K562 (cell line): ENCODE measurements at regions not wholly inside any gene's neighbourhood (a gene's known extent, or its start where the extent isn't known, plus 50 kb on each side); places are given as distances from the start of the nearest gene placed in this dataset.

Source experiments
- ATAC-seq: fragments of 200-7000 bp; cut with Tn5 transposase; 3 replicates; pipeline ENCODE4 v1.9.1; 2020; ENCODE audit warnings: moderate library complexity
- BruUV-seq: library from RNA; stranded (reverse); fragments of 400-500 nt; replicated peaks from 2 replicates; lab custom pipeline; 2021; lab: Mats Ljungman, UMichigan
- CTCF ChIA-PET: fragments of 300-600 bp; formaldehyde crosslinking; extraction: SDS; loops from one replicate; lab custom pipeline; 2021; ENCODE audit warnings: low intra/inter-chr PET ratio; lab: Yijun Ruan, JAX
- POLR2A ChIA-PET: fragments of 300-600, 350-650 bp; sonication (Branson Sonifier 250); formaldehyde crosslinking; extraction: SDS; loops from one replicate; lab custom pipeline; 2021; ENCODE audit warnings: antibody characterized with exemption, inconsistent platforms; lab: Yijun Ruan, JAX
- DNase-seq, 4 experiments: peaks; one replicate each; pipeline versions ENCODE4 v3.0.0 to v3.0.0-alpha.2; 2011 to 2018; ENCODE audit warnings: low spot score in 3 of 4, mixed read lengths in 3 of 4; ENCODE audit errors: extremely low read depth in 1 of 4
- FAIRE-seq: peaks from 2 replicates; lab custom pipeline; 2011; peaks lifted over from hg19 to GRCh38; lab: Jason Lieb, UNC
- H2AFZ ChIP-seq: 2 replicates; pipeline ENCODE4 v1.6.0; 2011; ENCODE audit warnings: low read depth, low read length, control low read depth, inconsistent platforms
- H3K27ac ChIP-seq: fragments of 200-600 bp; 3 replicates; pipeline ENCODE4 v1.8.0; 2011; ENCODE audit warnings: low read depth, mild to moderate bottlenecking, control low read depth, inconsistent platforms, low read length, moderate library complexity, mixed read lengths; ENCODE audit errors: extremely low read depth
- H3K27me3 ChIP-seq, 2 experiments: fragments of 300-600 bp in 1 of 2; 2 replicates in 1 of 2; 3 replicates in 1 of 2; pipeline versions ENCODE4 v1.6.0 to v1.8.0; 2011; ENCODE audit warnings: inconsistent platforms in 2 of 2, low read length in 2 of 2, mild to moderate bottlenecking in 1 of 2, mixed read lengths in 1 of 2, moderate library complexity in 1 of 2; ENCODE audit not compliant: control insufficient read depth in 2 of 2, insufficient read depth in 2 of 2
- H3K36me3 ChIP-seq: fragments of 300-600 bp; 3 replicates; pipeline ENCODE4 v1.8.0; 2011; ENCODE audit warnings: mild to moderate bottlenecking, low read length, inconsistent platforms; ENCODE audit not compliant: control insufficient read depth, insufficient read depth
- H3K4me1 ChIP-seq, 2 experiments: fragments of 200-600 bp in 1 of 2; replicated peaks in 1 of 2; 2 replicates in 1 of 2; 3 replicates in 1 of 2; pipeline versions ENCODE4 v1.5.1 to v1.8.0; 2011; ENCODE audit warnings: inconsistent platforms in 2 of 2, low read length in 2 of 2, mild to moderate bottlenecking in 1 of 2, mixed read lengths in 1 of 2, moderate library complexity in 1 of 2; ENCODE audit not compliant: control insufficient read depth in 2 of 2, insufficient read depth in 2 of 2
- H3K4me2 ChIP-seq: 2 replicates; pipeline ENCODE4 v1.6.1; 2011; ENCODE audit warnings: low read length, control low read depth, inconsistent platforms, mixed read lengths; ENCODE audit not compliant: insufficient read depth
- H3K4me3 ChIP-seq: fragments of 200-600 bp; sonication (generic), shearing (Covaris generic); 2 replicates; pipeline ENCODE4 v1.5.1; 2016; ENCODE audit warnings: control low read depth, inconsistent platforms
- H3K79me2 ChIP-seq: fragments of 200-600 bp; 3 replicates; pipeline ENCODE4 v1.8.0; 2011; ENCODE audit warnings: low read length, inconsistent platforms; ENCODE audit not compliant: control insufficient read depth, insufficient read depth
- H3K9ac ChIP-seq, 2 experiments: 2 replicates each; pipeline versions ENCODE4 v1.6.0 to v1.6.1; 2011; ENCODE audit warnings: low read depth in 2 of 2, low read length in 2 of 2, control low read depth in 1 of 2, inconsistent platforms in 1 of 2, mild to moderate bottlenecking in 1 of 2, mixed read lengths in 1 of 2; ENCODE audit not compliant: insufficient read depth in 1 of 2
- H3K9me1 ChIP-seq: one replicate; pipeline ENCODE4 v1.6.0; 2011; ENCODE audit warnings: inconsistent platforms, mild to moderate bottlenecking, low read length, moderate library complexity; ENCODE audit not compliant: control insufficient read depth, insufficient read depth
- H3K9me3 ChIP-seq: replicated peaks from 2 replicates; pipeline ENCODE4 v1.5.1; 2011; ENCODE audit warnings: low read depth, low read length, inconsistent platforms; ENCODE audit not compliant: control insufficient read depth, insufficient read depth
- H4K20me1 ChIP-seq: replicated peaks from 2 replicates; pipeline ENCODE4 v1.6.1; 2011; ENCODE audit warnings: low read length, inconsistent platforms, mixed read lengths; ENCODE audit not compliant: control insufficient read depth, insufficient read depth
- BHLHE40 ChIP-seq: IDR thresholded peaks from 2 replicates; pipeline ENCODE4 v1.6.1; 2011; ENCODE audit warnings: low read length, improper control_type of control experiment
- C11orf30 ChIP-seq: fragments of 450-650 bp; IDR thresholded peaks from 2 replicates; pipeline ENCODE4 v1.6.1; 2016; ENCODE audit warnings: low read depth, mild to moderate bottlenecking
- CTCFL ChIP-seq: IDR thresholded peaks from 2 replicates; pipeline ENCODE4 v1.6.1; 2011; ENCODE audit warnings: borderline replicate concordance, low read depth, mild to moderate bottlenecking, moderate library complexity, low read length; ENCODE audit not compliant: insufficient read depth, poor library complexity, severe bottlenecking
- ELK1 ChIP-seq: sonication (generic); formaldehyde crosslinking; IDR thresholded peaks from 2 replicates; pipeline ENCODE4 v1.8.1; 2022; ENCODE audit warnings: missing genetic modification reagents
- IRF2 ChIP-seq: sonication (generic); formaldehyde crosslinking; IDR thresholded peaks from 2 replicates; pipeline ENCODE4 v1.8.1; 2022; ENCODE audit warnings: mild to moderate bottlenecking, missing genetic modification reagents
- KAT8 ChIP-seq: fragments of 450-650 bp; IDR thresholded peaks from 2 replicates; pipeline ENCODE4 v1.6.1; 2016; ENCODE audit warnings: low read depth, mild to moderate bottlenecking
- NBN ChIP-seq: fragments of 450-650 bp; IDR thresholded peaks from 2 replicates; pipeline ENCODE4 v1.6.1; 2016; ENCODE audit warnings: low read depth, mild to moderate bottlenecking
- NEUROD1 ChIP-seq: fragments of 150-350 bp; IDR thresholded peaks from 2 replicates; pipeline ENCODE4 v1.6.1; 2014; ENCODE audit warnings: borderline replicate concordance, low read length, low read depth; ENCODE audit not compliant: partially characterized antibody
- SIN3B ChIP-seq: fragments of 450-650 bp; IDR thresholded peaks from 2 replicates; pipeline ENCODE4 v1.6.1; 2017; ENCODE audit warnings: low read depth, mild to moderate bottlenecking, moderate library complexity
- SRSF9 ChIP-seq: fragments of 200-400 bp; formaldehyde crosslinking; IDR thresholded peaks from 2 replicates; pipeline ENCODE4 v1.6.1; 2017; ENCODE audit warnings: low read depth, low read length, borderline replicate concordance
- STAT5A ChIP-seq: IDR thresholded peaks from 2 replicates; pipeline ENCODE4 v1.6.1; 2012; ENCODE audit warnings: low read length, inconsistent platforms, borderline replicate concordance
- ZNF274 ChIP-seq: IDR thresholded peaks from 2 replicates; pipeline ENCODE4 v1.6.1; 2011; ENCODE audit warnings: low read depth, mild to moderate bottlenecking, low read length, moderate library complexity, borderline replicate concordance
- ZNF354B ChIP-seq: fragments of 250-450 bp; sonication (Bioruptor Pico); IDR thresholded peaks from 2 replicates; pipeline ENCODE4 v1.4.0; 2020
- ZNF431 ChIP-seq: sonication (generic); formaldehyde crosslinking; IDR thresholded peaks from 2 replicates; pipeline ENCODE4 v1.8.0; 2022; ENCODE audit warnings: mild to moderate bottlenecking, missing genetic modification reagents
- ZNF699 ChIP-seq: fragments of 250-450 bp; sonication (Bioruptor Pico); IDR thresholded peaks from 2 replicates; pipeline ENCODE4 v1.8.0; 2021; ENCODE audit warnings: mild to moderate bottlenecking, moderate library complexity; ENCODE audit not compliant: insufficient replicate concordance
- ZNF764 ChIP-seq: fragments of 250-450 bp; sonication (Bioruptor Pico); IDR thresholded peaks from 2 replicates; pipeline ENCODE4 v1.4.0; 2020; ENCODE audit warnings: low read depth, mild to moderate bottlenecking, moderate library complexity
- WGBS: fragments of 100-300 bp; shearing (Covaris generic); methylation state at CpG from one replicate; pipeline ENCODE4 v1.1.6; 2016; ENCODE audit warnings: low coverage, mixed read lengths; ENCODE audit not compliant: insufficient coverage; ENCODE audit errors: missing lambda C conversion rate; 5-methylcytosine and 5-hydroxymethylcytosine counted together
- in situ Hi-C: fragments of 300-500 bp; cut with MboI; formaldehyde crosslinking; loops from 4 replicates; pipeline ENCODE4 v1.15.0; 2018; ENCODE audit warnings: inconsistent platforms, mixed read lengths
- intact Hi-C: fragments of 100-400 bp; cut with micrococcal nuclease; formaldehyde crosslinking; loops from 2 replicates; pipeline ENCODE4 v1.14.2; 2022

- no TSS peak for BruUV-seq
- no peak for TF ChIP-seq ZNF764 (CRISPR knock-in tag)
- TF ChIP-seq C11orf30 = no peak
- no peak for TF ChIP-seq IRF2 (CRISPR knock-in tag)
- no peak for TF ChIP-seq KAT8
- Histone ChIP-seq H3K4me1 (no peaks in the 10 kb centered on the region), H3K4me2 (no peak overlapping the region), H3K9me3 (no peaks in the 10 kb centered on the region), H3K36me3 (no peaks in the 10 kb centered on the region), H3K9ac (no peak overlapping the region), H3K9me1 (no peaks in the 10 kb centered on the region), H3K4me3 (no peak overlapping the region), H3K27ac (no peak overlapping the region), H3K27me3 (no peaks in the 10 kb centered on the region), H2AFZ (no peak overlapping the region), H4K20me1 (no peaks in the 10 kb centered on the region), H3K79me2 (no peaks in the 10 kb centered on the region)
- intact Hi-C loops (no loop called here), in situ Hi-C loops (no loop called here)
- no peak for ATAC-seq
- no peak for FAIRE-seq
- WGBS = 0% methylated on average over 1 of the region's 1 CpG
- POLR2A ChIA-PET = no interaction called here
- no peak for DNase-seq
- CTCF ChIA-PET = no interaction called here
Measured at GRCh38 chr7:84471576-84471975, 277.0 kb upstream of the SEMA3A start.

- no TSS peak for BruUV-seq
- no peak for ATAC-seq
- DNase-seq = no peak
- ChIA-PET POLR2A (no interaction called here), CTCF (no interaction called here)
- H3K9me1 ChIP-seq = no peaks in the 10 kb centered on the region
- in situ Hi-C loops = no loop called here
- no peak for FAIRE-seq
- H3K4me1 ChIP-seq = no peaks in the 10 kb centered on the region
- no peaks in the 10 kb centered on the region for H4K20me1 ChIP-seq
- WGBS = 0% methylated on average over 3 of the region's 3 CpGs
- H3K27me3 ChIP-seq = no peaks in the 10 kb centered on the region
- no peaks in the 10 kb centered on the region for H3K9me3 ChIP-seq
- no peak overlapping the region for H3K4me3 ChIP-seq
- TF ChIP-seq NBN (no peak), ZNF354B (CRISPR knock-in tag) (no peak), ELK1 (CRISPR knock-in tag) (no peak), BHLHE40 (no peak), STAT5A (no peak), ZNF274 (no peak), SIN3B (no peak), SRSF9 (no peak), ZNF699 (CRISPR knock-in tag) (no peak), CTCFL (no peak), NEUROD1 (no peak), ZNF431 (no peak)
- H3K9ac ChIP-seq = no peak overlapping the region
- intact Hi-C loops = no loop called here
- no peaks in the 10 kb centered on the region for H3K79me2 ChIP-seq
- H2AFZ ChIP-seq = no peak overlapping the region
- no peaks in the 10 kb centered on the region for H3K36me3 ChIP-seq
- no peak overlapping the region for H3K4me2 ChIP-seq
- no peak overlapping the region for H3K27ac ChIP-seq
Measured at GRCh38 chr7:84469034-84469433, 274.4 kb upstream of the SEMA3A start.
